ENCODE measurements at regions not wholly inside any gene's neighbourhood (a gene's known extent, or its start where the extent isn't known, plus 50 kb on each side); places are given as distances from the start of the nearest gene placed in this dataset.

GRCh38 chr2:120568089-120568974, 167.3 kb upstream of the GLI2 start:
- Histone ChIP-seq H3K4me3 (ENCODE audit: insufficient read depth, low read depth, low read length) (no peak overlapping the region), H3K27ac (ENCODE audit: low read depth, low read length) (no peak overlapping the region), H3K27me3 (ENCODE audit: insufficient read depth, low read length) (peaks cover 20% of the 10 kb centered on the region), H3K9ac (ENCODE audit: low read length) (no peak overlapping the region), H4K20me1 (ENCODE audit: insufficient read depth, low read length) (no peaks in the 10 kb centered on the region), H3K9me3 (ENCODE audit: insufficient read depth, low read depth, low read length) (no peaks in the 10 kb centered on the region), H3K4me1 (ENCODE audit: insufficient read depth, low read length) (peaks cover 40% of the 10 kb centered on the region), H3K36me3 (ENCODE audit: insufficient read depth, low read length) (no peaks in the 10 kb centered on the region), H3K4me2 (ENCODE audit: low read length) (peak overlapping the region; percentile 10), H2AFZ (ENCODE audit: low read depth, low read length) (no peak overlapping the region), H3K79me2 (ENCODE audit: insufficient read depth, low read length) (no peaks in the 10 kb centered on the region)
- Mint-ChIP-seq H3K4me1 (ENCODE audit: low read depth, unreplicated experiment) (peaks cover 14% of the 10 kb centered on the region), H3K36me3 (ENCODE audit: low read depth, unreplicated experiment) (no peaks in the 10 kb centered on the region), H3K27me3 (ENCODE audit: low read depth, unreplicated experiment) (peaks cover 52% of the 10 kb centered on the region), H3K27ac (ENCODE audit: unreplicated experiment) (no peak overlapping the region), H3K4me3 (ENCODE audit: unreplicated experiment) (no peak overlapping the region), H3K9me3 (ENCODE audit: unreplicated experiment) (no peaks in the 10 kb centered on the region)
- no peak for DNase-seq (ENCODE audit: low read depth)
- FAIRE-seq: no peak
- no peak for TF ChIP-seq CTCF (IDR thresholded peaks at IDR 0.05; ENCODE audit: insufficient read depth, low read depth, low read length)

GRCh38 chr2:120568975-120569268, 166.7 kb upstream of the GLI2 start:
- Histone ChIP-seq H4K20me1 (ENCODE audit: insufficient read depth, low read length) (no peaks in the 10 kb centered on the region), H3K27me3 (ENCODE audit: insufficient read depth, low read length) (peaks cover 26% of the 10 kb centered on the region), H3K27ac (ENCODE audit: low read depth, low read length) (no peak overlapping the region), H3K4me3 (ENCODE audit: insufficient read depth, low read depth, low read length) (no peak overlapping the region), H3K79me2 (ENCODE audit: insufficient read depth, low read length) (no peaks in the 10 kb centered on the region), H3K4me1 (ENCODE audit: insufficient read depth, low read length) (peaks cover 40% of the 10 kb centered on the region), H2AFZ (ENCODE audit: low read depth, low read length) (no peak overlapping the region), H3K4me2 (ENCODE audit: low read length) (peak overlapping the region; percentile 10), H3K9ac (ENCODE audit: low read length) (no peak overlapping the region), H3K9me3 (ENCODE audit: insufficient read depth, low read depth, low read length) (no peaks in the 10 kb centered on the region), H3K36me3 (ENCODE audit: insufficient read depth, low read length) (no peaks in the 10 kb centered on the region)
- Mint-ChIP-seq H3K36me3 (ENCODE audit: low read depth, unreplicated experiment) (no peaks in the 10 kb centered on the region), H3K4me1 (ENCODE audit: low read depth, unreplicated experiment) (peaks cover 14% of the 10 kb centered on the region), H3K9me3 (ENCODE audit: unreplicated experiment) (no peaks in the 10 kb centered on the region), H3K4me3 (ENCODE audit: unreplicated experiment) (no peak overlapping the region), H3K27ac (ENCODE audit: unreplicated experiment) (no peak overlapping the region), H3K27me3 (ENCODE audit: low read depth, unreplicated experiment) (peaks cover 57% of the 10 kb centered on the region)
- DNase-seq (ENCODE audit: low read depth) (no peak), FAIRE-seq (no peak)
- TF ChIP-seq EZH2 (IDR thresholded peaks at IDR 0.05; ENCODE audit: insufficient read depth, low read length) (no peak), CTCF (IDR thresholded peaks at IDR 0.05; ENCODE audit: insufficient read depth, low read depth, low read length) (no peak)

- no peaks in the 10 kb centered on the region for H3K36me3 ChIP-seq (ENCODE audit: insufficient read depth, low read length)
- H3K4me3 ChIP-seq (ENCODE audit: insufficient read depth, low read depth, low read length): no peak overlapping the region
- peaks cover 30% of the 10 kb centered on the region for H3K27me3 ChIP-seq (ENCODE audit: insufficient read depth, low read length)
- H3K4me2 ChIP-seq (ENCODE audit: low read length): no peak overlapping the region
- no peak overlapping the region for H3K27ac ChIP-seq (ENCODE audit: low read depth, low read length)
- H3K9me3 Mint-ChIP-seq (ENCODE audit: unreplicated experiment): no peaks in the 10 kb centered on the region
- no peak overlapping the region for H3K27ac Mint-ChIP-seq (ENCODE audit: unreplicated experiment)
- H2AFZ ChIP-seq (ENCODE audit: low read depth, low read length): no peak overlapping the region
- no peak overlapping the region for H3K9ac ChIP-seq (ENCODE audit: low read length)
- H3K9me3 ChIP-seq (ENCODE audit: insufficient read depth, low read depth, low read length): no peaks in the 10 kb centered on the region
- H3K4me1 Mint-ChIP-seq (ENCODE audit: low read depth, unreplicated experiment): peaks cover 14% of the 10 kb centered on the region
- H3K36me3 Mint-ChIP-seq (ENCODE audit: low read depth, unreplicated experiment): peaks cover 4% of the 10 kb centered on the region
- peaks cover 40% of the 10 kb centered on the region for H3K4me1 ChIP-seq (ENCODE audit: insufficient read depth, low read length)
- TF ChIP-seq EZH2 (IDR thresholded peaks at IDR 0.05; ENCODE audit: insufficient read depth, low read length): no peak
- TF ChIP-seq CTCF (IDR thresholded peaks at IDR 0.05; ENCODE audit: insufficient read depth, low read depth, low read length): no peak
- FAIRE-seq (no peak), DNase-seq (ENCODE audit: low read depth) (no peak)
- H4K20me1 ChIP-seq (ENCODE audit: insufficient read depth, low read length): no peaks in the 10 kb centered on the region
- no peak overlapping the region for H3K4me3 Mint-ChIP-seq (ENCODE audit: unreplicated experiment)
- H3K27me3 Mint-ChIP-seq (ENCODE audit: low read depth, unreplicated experiment): peaks cover 66% of the 10 kb centered on the region
- H3K79me2 ChIP-seq (ENCODE audit: insufficient read depth, low read length): no peaks in the 10 kb centered on the region
Observed at GRCh38 chr2:120570001-120570400, 165.7 kb upstream of the GLI2 start.

Data from astrocyte (in vitro differentiated cells and primary cell).